HEK293 (cell line): ENCODE measurements at regions not wholly inside any gene's neighbourhood (a gene's known extent, or its start where the extent isn't known, plus 50 kb on each side); places are given as distances from the start of the nearest gene placed in this dataset.

Source experiments
- CTCF ChIA-PET: fragments of 350-600 bp; formaldehyde crosslinking; extraction: SDS; loops from one replicate; lab custom pipeline; 2021; ENCODE audit warnings: antibody characterized with exemption; lab: Yijun Ruan, JAX
- POLR2A ChIA-PET: fragments of 300-600 bp; formaldehyde crosslinking; extraction: SDS; loops from one replicate; lab custom pipeline; 2020; ENCODE audit warnings: antibody characterized with exemption, inconsistent platforms; lab: Yijun Ruan, JAX
- H3K27ac ChIP-seq: fragments of 200-500 bp; sonication (Bioruptor generic); 2 replicates; pipeline ENCODE4 v1.5.1; 2014; ENCODE audit warnings: low read depth, low read length, control low read depth, inconsistent platforms; ENCODE audit errors: extremely low read depth
- H3K36me3 ChIP-seq, 2 experiments: fragments of 200-500 bp in 1 of 2; sonication (Bioruptor generic) in 1 of 2; 1 replicate in 1 of 2; 2 replicates in 1 of 2; pipeline ENCODE4 v1.5.1; 2014 to 2017; ENCODE audit warnings: inconsistent platforms in 2 of 2, low read length in 2 of 2; ENCODE audit not compliant: control insufficient read depth in 2 of 2, insufficient read depth in 1 of 2
- H3K4me1 ChIP-seq: fragments of 200-500 bp; sonication (Bioruptor generic); 2 replicates; pipeline ENCODE4 v1.5.1; 2014; ENCODE audit warnings: mild to moderate bottlenecking, low read length, inconsistent platforms; ENCODE audit not compliant: control insufficient read depth, insufficient read depth
- H3K4me3 ChIP-seq: 2 replicates; pipeline ENCODE4 v1.5.1; 2011; ENCODE audit warnings: low read depth, mild to moderate bottlenecking, control low read depth, low read length, moderate library complexity
- H3K9me3 ChIP-seq: fragments of 200-500 bp; sonication (Bioruptor generic); 2 replicates; pipeline ENCODE4 v1.5.1; 2014; ENCODE audit warnings: low read depth, low read length, inconsistent platforms; ENCODE audit not compliant: control insufficient read depth, insufficient read depth
- GLI2 ChIP-seq: fragments of 450-650 bp; formaldehyde crosslinking; IDR thresholded peaks from 2 replicates; pipeline ENCODE4; 2017; ENCODE audit warnings: missing biosample characterization, missing genetic modification characterization, low read depth, borderline replicate concordance
- GLI4 ChIP-seq: fragments of 450-650 bp; formaldehyde crosslinking; IDR thresholded peaks from 2 replicates; pipeline ENCODE4 v1.5.1; 2016; ENCODE audit warnings: missing biosample characterization, missing genetic modification characterization
- MZF1 ChIP-seq: fragments of 450-650 bp; formaldehyde crosslinking; IDR thresholded peaks from 2 replicates; pipeline ENCODE4 v1.5.1; 2017; ENCODE audit warnings: missing biosample characterization, missing genetic modification characterization, borderline replicate concordance
- PRDM1 ChIP-seq: fragments of 450-650 bp; formaldehyde crosslinking; IDR thresholded peaks from 2 replicates; pipeline ENCODE4; 2016; ENCODE audit warnings: missing biosample characterization, missing genetic modification characterization
- SETDB1 ChIP-seq: IDR thresholded peaks from one replicate; pipeline ENCODE4 v1.6.1; 2017; ENCODE audit warnings: mild to moderate bottlenecking, low read length, moderate library complexity, mixed read lengths; ENCODE audit not compliant: insufficient read length
- SP7 ChIP-seq: fragments of 450-650 bp; formaldehyde crosslinking; IDR thresholded peaks from 2 replicates; pipeline ENCODE4 v1.5.1; 2016; ENCODE audit warnings: missing biosample characterization, missing genetic modification characterization
- TSHZ1 ChIP-seq: fragments of 450-650 bp; formaldehyde crosslinking; IDR thresholded peaks from 2 replicates; pipeline ENCODE4 v1.5.1; 2016; ENCODE audit warnings: missing biosample characterization, missing genetic modification characterization, borderline replicate concordance
- ZFHX2 ChIP-seq: fragments of 450-650 bp; formaldehyde crosslinking; conservative IDR thresholded peaks from 2 replicates; pipeline ENCODE4 v1.5.1; 2016; ENCODE audit warnings: missing biosample characterization, missing genetic modification characterization
- ZIC2 ChIP-seq: fragments of 450-650 bp; formaldehyde crosslinking; IDR thresholded peaks from 2 replicates; pipeline ENCODE4 v1.5.1; 2016; ENCODE audit warnings: missing biosample characterization, missing genetic modification characterization
- ZNF10 ChIP-seq: fragments of 450-650 bp; formaldehyde crosslinking; IDR thresholded peaks from 2 replicates; pipeline ENCODE4 v1.5.1; 2017; ENCODE audit warnings: missing biosample characterization, missing genetic modification characterization
- ZNF174 ChIP-seq: fragments of 450-650 bp; formaldehyde crosslinking; IDR thresholded peaks from 2 replicates; pipeline ENCODE4 v1.5.0; 2017; ENCODE audit warnings: missing biosample characterization, mild to moderate bottlenecking, missing genetic modification characterization
- ZNF248 ChIP-seq: fragments of 450-650 bp; formaldehyde crosslinking; IDR thresholded peaks from 2 replicates; pipeline ENCODE4 v1.5.1; 2017; ENCODE audit warnings: missing biosample characterization, missing genetic modification characterization
- ZNF274 ChIP-seq, 2 experiments: fragments of 200-500 bp in 1 of 2; fragments of 450-650 bp in 1 of 2; sonication (Bioruptor generic) in 1 of 2; formaldehyde crosslinking in 1 of 2; IDR thresholded peaks; 2 replicates each; pipeline versions ENCODE4 v1.5.1 to v1.6.1; 2014 to 2016; ENCODE audit warnings: borderline replicate concordance in 1 of 2, inconsistent platforms in 1 of 2, low read length in 1 of 2, missing biosample characterization in 1 of 2, missing genetic modification characterization in 1 of 2
- ZNF280C ChIP-seq: fragments of 450-650 bp; formaldehyde crosslinking; IDR thresholded peaks from 2 replicates; pipeline ENCODE4 v1.5.1; 2016; ENCODE audit warnings: missing biosample characterization, missing genetic modification characterization
- ZNF311 ChIP-seq: fragments of 450-650 bp; formaldehyde crosslinking; IDR thresholded peaks from 2 replicates; pipeline ENCODE4 v1.5.1; 2017; ENCODE audit warnings: missing biosample characterization, missing genetic modification characterization, borderline replicate concordance
- ZNF366 ChIP-seq: fragments of 450-650 bp; formaldehyde crosslinking; conservative IDR thresholded peaks from 2 replicates; pipeline ENCODE4 v1.5.1; 2016; ENCODE audit warnings: missing biosample characterization, missing genetic modification characterization
- ZNF404 ChIP-seq: fragments of 450-650 bp; formaldehyde crosslinking; IDR thresholded peaks from 2 replicates; pipeline ENCODE4 v1.5.1; 2017; ENCODE audit warnings: missing biosample characterization, missing genetic modification characterization
- ZNF529 ChIP-seq: fragments of 450-650 bp; formaldehyde crosslinking; IDR thresholded peaks from 2 replicates; pipeline ENCODE4 v1.5.1; 2017; ENCODE audit warnings: missing genetic modification characterization, missing biosample characterization; ENCODE audit not compliant: insufficient replicate concordance
- ZNF530 ChIP-seq: fragments of 450-650 bp; formaldehyde crosslinking; IDR thresholded peaks from 2 replicates; pipeline ENCODE4 v1.5.1; 2016; ENCODE audit warnings: low read depth, missing biosample characterization, missing genetic modification characterization
- ZNF544 ChIP-seq: fragments of 450-650 bp; formaldehyde crosslinking; IDR thresholded peaks from 2 replicates; pipeline ENCODE4 v1.5.0; 2017; ENCODE audit warnings: missing biosample characterization, missing genetic modification characterization
- ZNF548 ChIP-seq: fragments of 450-650 bp; formaldehyde crosslinking; IDR thresholded peaks from 2 replicates; pipeline ENCODE4 v1.5.1; 2016; ENCODE audit warnings: missing biosample characterization, missing genetic modification characterization
- ZNF654 ChIP-seq: fragments of 450-650 bp; formaldehyde crosslinking; IDR thresholded peaks from 2 replicates; pipeline ENCODE4 v1.5.1; 2016; ENCODE audit warnings: low read depth, missing biosample characterization, missing genetic modification characterization
- ZNF76 ChIP-seq: fragments of 450-650 bp; formaldehyde crosslinking; IDR thresholded peaks from 2 replicates; pipeline ENCODE4; 2016; ENCODE audit warnings: low read depth, missing biosample characterization, missing genetic modification characterization, borderline replicate concordance

GRCh38 chr9:86672301-86672700 is 275.0 kb downstream of the GAS1 start:
- H3K36me3 ChIP-seq = no peaks in the 10 kb centered on the region
- no peak for TF ChIP-seq ZNF548 (tag by site-specific recombination)
- TF ChIP-seq, all 188 proteins: peak for 0
- Histone ChIP-seq H3K4me3 (no peak overlapping the region), H3K4me1 (no peaks in the 10 kb centered on the region), H3K9me3 (no peaks in the 10 kb centered on the region), H3K27ac (no peak overlapping the region)
- POLR2A ChIA-PET = no interaction called here
- CTCF ChIA-PET = no interaction called here

- Histone ChIP-seq H3K9me3 (no peaks in the 10 kb centered on the region), H3K27ac (no peak overlapping the region), H3K36me3 (no peaks in the 10 kb centered on the region), H3K4me1 (no peaks in the 10 kb centered on the region), H3K4me3 (no peak overlapping the region)
- POLR2A ChIA-PET = no interaction called here
- TF ChIP-seq ZNF366 = no peak
- TF ChIP-seq SETDB1 = peak; percentile 61
- CTCF ChIA-PET = no interaction called here
Measured at GRCh38 chr9:86671018-86671417, 276.3 kb downstream of the GAS1 start.

GRCh38 chr9:86670536-86670935 is 276.8 kb downstream of the GAS1 start:
- H3K27ac ChIP-seq = no peak overlapping the region
- no peak overlapping the region for H3K4me3 ChIP-seq
- CTCF ChIA-PET = no interaction called here
- no peaks in the 10 kb centered on the region for H3K9me3 ChIP-seq
- H3K4me1 ChIP-seq = no peaks in the 10 kb centered on the region
- TF ChIP-seq TSHZ1 (tag by site-specific recombination) (no peak), GLI2 (tag by site-specific recombination) (no peak), ZNF174 (no peak), PRDM1 (tag by site-specific recombination) (no peak), ZIC2 (no peak), ZNF280C (tag by site-specific recombination) (no peak), ZFHX2 (tag by site-specific recombination) (no peak)
- no peaks in the 10 kb centered on the region for H3K36me3 ChIP-seq
- POLR2A ChIA-PET = no interaction called here

GRCh38 chr9:86670076-86670475 is 277.2 kb downstream of the GAS1 start:
- Histone ChIP-seq H3K4me3 (no peak overlapping the region), H3K27ac (no peak overlapping the region), H3K9me3 (no peaks in the 10 kb centered on the region), H3K4me1 (no peaks in the 10 kb centered on the region), H3K36me3 (no peaks in the 10 kb centered on the region)
- CTCF ChIA-PET = no interaction called here
- POLR2A ChIA-PET = no interaction called here
- TF ChIP-seq MZF1 (tag by site-specific recombination) (no peak), GLI4 (tag by site-specific recombination) (no peak), ZNF248 (tag by site-specific recombination) (no peak), ZNF404 (tag by site-specific recombination) (no peak), ZNF311 (no peak), ZNF274 (IDR thresholded peaks at IDR 0.05; ENCODE audit: low read length) (no peak), ZNF274 (tag by site-specific recombination; IDR thresholded peaks at IDR 0.05; ENCODE audit: borderline replicate concordance) (no peak), ZNF544 (tag by site-specific recombination) (no peak), SP7 (tag by site-specific recombination) (no peak), ZNF530 (no peak), ZNF529 (tag by site-specific recombination) (no peak), ZNF10 (tag by site-specific recombination) (no peak), ZNF654 (tag by site-specific recombination) (no peak), ZNF76 (tag by site-specific recombination) (no peak)
